ENCODE measurements at regions not wholly inside any gene's neighbourhood (a gene's known extent, or its start where the extent isn't known, plus 50 kb on each side); places are given as distances from the start of the nearest gene placed in this dataset.

DNA sequence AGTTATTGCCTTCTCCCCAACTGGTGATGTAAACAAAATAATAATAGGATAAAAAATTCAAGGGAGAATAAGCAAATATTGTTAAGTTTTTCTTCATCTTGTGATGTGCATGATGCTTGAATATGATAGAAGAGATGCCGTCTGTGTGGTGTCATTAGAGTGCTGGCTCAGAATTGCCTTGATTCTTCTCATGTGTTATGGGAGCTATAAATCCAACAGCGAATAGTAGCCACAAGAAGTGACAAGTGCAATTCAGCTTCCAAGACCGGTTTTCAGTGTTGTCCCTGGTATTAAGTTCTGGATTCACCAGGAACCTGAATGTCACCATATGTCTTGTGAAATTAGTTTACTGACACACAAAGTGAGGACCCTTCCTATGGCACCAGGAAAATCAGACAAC is 547.0 kb downstream of the NSUN3 start:
- H3K27ac Mint-ChIP-seq = no peak overlapping the region
- no peak overlapping the region for H3K4me2 ChIP-seq (replicated peaks; ENCODE audit: low read depth, low read length, poor library complexity, severe bottlenecking)
- H3K4me3 ChIP-seq (ENCODE audit: control extremely low read depth in 1 of 5, extremely low read depth in 1 of 5, insufficient read depth in 1 of 5, low read depth in 2 of 5, low read length in 4 of 5) = no peak overlapping the region
- peaks cover 2% of the 10 kb centered on the region for H3K9me3 Mint-ChIP-seq (ENCODE audit: insufficient read depth)
- H3K4me1 ChIP-seq (ENCODE audit: control insufficient read depth in 2 of 2, insufficient read depth in 2 of 2, low read length in 2 of 2) = no peaks in the 10 kb centered on the region
- POLR2A ChIA-PET = no interaction called here
- H3K4me3 Mint-ChIP-seq = no peak overlapping the region
- H3K27me3 ChIP-seq (replicated peaks in 1 of 4; ENCODE audit: control extremely low read depth in 1 of 4, control insufficient read depth in 3 of 4, insufficient read depth in 4 of 4, low read length in 3 of 4) = no peaks in the 10 kb centered on the region
- CTCF ChIA-PET = no interaction called here
- no peaks in the 10 kb centered on the region for H3K27me3 Mint-ChIP-seq
- no peak overlapping the region for H3K27ac ChIP-seq (ENCODE audit: low read length in 2 of 2)
- no peaks in the 10 kb centered on the region for H3K79me2 ChIP-seq (ENCODE audit: control insufficient read depth, insufficient read depth, low read length)
- TF ChIP-seq EZH2 (IDR thresholded peaks at IDR 0.05; ENCODE audit: borderline replicate concordance, insufficient read depth, low read depth, low read length, poor library complexity, severe bottlenecking) = no peak
- TF ChIP-seq, protein P1, sequence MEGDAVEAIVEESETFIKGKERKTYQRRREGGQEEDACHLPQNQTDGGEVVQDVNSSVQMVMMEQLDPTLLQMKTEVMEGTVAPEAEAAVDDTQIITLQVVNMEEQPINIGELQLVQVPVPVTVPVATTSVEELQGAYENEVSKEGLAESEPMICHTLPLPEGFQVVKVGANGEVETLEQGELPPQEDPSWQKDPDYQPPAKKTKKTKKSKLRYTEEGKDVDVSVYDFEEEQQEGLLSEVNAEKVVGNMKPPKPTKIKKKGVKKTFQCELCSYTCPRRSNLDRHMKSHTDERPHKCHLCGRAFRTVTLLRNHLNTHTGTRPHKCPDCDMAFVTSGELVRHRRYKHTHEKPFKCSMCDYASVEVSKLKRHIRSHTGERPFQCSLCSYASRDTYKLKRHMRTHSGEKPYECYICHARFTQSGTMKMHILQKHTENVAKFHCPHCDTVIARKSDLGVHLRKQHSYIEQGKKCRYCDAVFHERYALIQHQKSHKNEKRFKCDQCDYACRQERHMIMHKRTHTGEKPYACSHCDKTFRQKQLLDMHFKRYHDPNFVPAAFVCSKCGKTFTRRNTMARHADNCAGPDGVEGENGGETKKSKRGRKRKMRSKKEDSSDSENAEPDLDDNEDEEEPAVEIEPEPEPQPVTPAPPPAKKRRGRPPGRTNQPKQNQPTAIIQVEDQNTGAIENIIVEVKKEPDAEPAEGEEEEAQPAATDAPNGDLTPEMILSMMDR (IDR thresholded peaks at IDR 0.05) = no peak
- no peak overlapping the region for H3K9ac ChIP-seq (ENCODE audit: low read length)
- intact Hi-C loops (cut with micrococcal nuclease) = no loop called here
- DNase-seq = no peak
- ATAC-seq (ENCODE audit: low read depth) = no peak
- no peaks in the 10 kb centered on the region for H3K9me3 ChIP-seq (ENCODE audit: control extremely low read depth in 1 of 3, control insufficient read depth in 2 of 3, insufficient read depth in 1 of 3, low read length in 2 of 3)
- H4K20me1 ChIP-seq (ENCODE audit: control insufficient read depth, insufficient read depth, low read length, poor library complexity, severe bottlenecking) = no peaks in the 10 kb centered on the region
- no peaks in the 10 kb centered on the region for H3K36me3 ChIP-seq (replicated peaks in 1 of 2; ENCODE audit: control extremely low read depth in 1 of 2, control insufficient read depth in 1 of 2, extremely low read depth in 1 of 2, insufficient read depth in 2 of 2, low read length in 1 of 2)
- H2AFZ ChIP-seq (ENCODE audit: insufficient read depth, low read depth, low read length, poor library complexity, severe bottlenecking) = no peak overlapping the region
- WGBS (ENCODE audit: insufficient coverage) = 96% methylated on average over 3 of the region's 3 CpGs
- H3K4me1 Mint-ChIP-seq = no peaks in the 10 kb centered on the region

DNA sequence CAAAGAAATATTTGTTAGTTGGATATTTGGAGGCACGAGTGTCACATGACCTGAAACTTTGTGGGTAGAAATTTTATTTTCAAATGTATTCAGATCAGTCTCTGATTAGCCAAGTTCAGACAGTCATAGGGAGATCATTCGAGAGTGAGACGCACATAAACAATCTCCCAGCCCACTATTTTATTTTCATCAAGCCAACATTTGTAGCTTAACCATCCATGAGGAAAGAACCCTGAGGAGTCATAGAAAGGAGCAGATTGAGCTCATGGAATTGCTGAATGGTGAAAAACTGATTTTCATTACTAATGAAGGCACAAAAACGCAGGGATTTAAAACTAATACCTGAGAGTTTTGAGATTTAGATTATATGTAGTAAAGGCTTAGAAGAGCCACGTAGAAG is 548.7 kb downstream of the NSUN3 start:
- Histone ChIP-seq H4K20me1 (ENCODE audit: control insufficient read depth, insufficient read depth, low read length, poor library complexity, severe bottlenecking) (no peaks in the 10 kb centered on the region), H3K4me1 (ENCODE audit: control insufficient read depth in 2 of 2, insufficient read depth in 2 of 2, low read length in 2 of 2) (no peaks in the 10 kb centered on the region), H3K36me3 (replicated peaks in 1 of 2; ENCODE audit: control extremely low read depth in 1 of 2, control insufficient read depth in 1 of 2, extremely low read depth in 1 of 2, insufficient read depth in 2 of 2, low read length in 1 of 2) (no peaks in the 10 kb centered on the region), H3K27ac (ENCODE audit: low read length in 2 of 2) (no peak overlapping the region), H3K27me3 (replicated peaks in 1 of 4; ENCODE audit: control extremely low read depth in 1 of 4, control insufficient read depth in 3 of 4, insufficient read depth in 4 of 4, low read length in 3 of 4) (no peaks in the 10 kb centered on the region), H3K9ac (ENCODE audit: low read length) (no peak overlapping the region), H3K4me3 (ENCODE audit: control extremely low read depth in 1 of 5, extremely low read depth in 1 of 5, insufficient read depth in 1 of 5, low read depth in 2 of 5, low read length in 4 of 5) (no peak overlapping the region), H3K4me2 (replicated peaks; ENCODE audit: low read depth, low read length, poor library complexity, severe bottlenecking) (no peak overlapping the region), H3K9me3 (ENCODE audit: control extremely low read depth in 1 of 3, control insufficient read depth in 2 of 3, insufficient read depth in 1 of 3, low read length in 2 of 3) (no peaks in the 10 kb centered on the region), H2AFZ (ENCODE audit: insufficient read depth, low read depth, low read length, poor library complexity, severe bottlenecking) (no peak overlapping the region), H3K79me2 (ENCODE audit: control insufficient read depth, insufficient read depth, low read length) (no peaks in the 10 kb centered on the region)
- TF ChIP-seq, protein P1 (IDR thresholded peaks at IDR 0.05) = no peak
- TF ChIP-seq EZH2 (IDR thresholded peaks at IDR 0.05; ENCODE audit: borderline replicate concordance, insufficient read depth, low read depth, low read length, poor library complexity, severe bottlenecking) = no peak
- Mint-ChIP-seq H3K27ac (no peak overlapping the region), H3K27me3 (no peaks in the 10 kb centered on the region), H3K4me1 (no peaks in the 10 kb centered on the region), H3K9me3 (ENCODE audit: insufficient read depth) (peaks cover 2% of the 10 kb centered on the region), H3K4me3 (no peak overlapping the region)
- intact Hi-C loops (cut with micrococcal nuclease) = no loop called here
- CTCF ChIA-PET = no interaction called here
- ATAC-seq (ENCODE audit: low read depth) (no peak), DNase-seq (no peak)
- POLR2A ChIA-PET = no interaction called here
- WGBS (ENCODE audit: insufficient coverage) = no CpG with 5 or more reads among the region's 5 CpGs

Measured in B cell (primary cell).